Omental fat pad (tissue), 3 donors: ENCODE measurements at regions not wholly inside any gene's neighbourhood (a gene's known extent, or its start where the extent isn't known, plus 50 kb on each side); places are given as distances from the start of the nearest gene placed in this dataset.

ENCODE experiments used
- ATAC-seq: fragments of 150-250 bp; one replicate; pipeline ENCODE4 v1.9.1; 2016; ENCODE audit warnings: mild to moderate bottlenecking, moderate library complexity; ENCODE audit not compliant: low FRiP score
- DNase-seq: peaks from one replicate; pipeline ENCODE4 v3.0.0-alpha.2; 2019; ENCODE audit warnings: low spot score
- TF ChIP-seq, protein P1 (sequence below), 3 donors: fragments of 450-650 bp; IDR thresholded peaks; one replicate each; pipeline ENCODE4 v1.5.1; 2016 to 2017; ENCODE audit warnings: antibody characterized with exemption in 3 of 3, mild to moderate bottlenecking in 3 of 3, moderate library complexity in 2 of 3

GRCh38 chr3:167094632-167095031 is 285.5 kb downstream of the ZBBX start:
- TF ChIP-seq, protein P1, sequence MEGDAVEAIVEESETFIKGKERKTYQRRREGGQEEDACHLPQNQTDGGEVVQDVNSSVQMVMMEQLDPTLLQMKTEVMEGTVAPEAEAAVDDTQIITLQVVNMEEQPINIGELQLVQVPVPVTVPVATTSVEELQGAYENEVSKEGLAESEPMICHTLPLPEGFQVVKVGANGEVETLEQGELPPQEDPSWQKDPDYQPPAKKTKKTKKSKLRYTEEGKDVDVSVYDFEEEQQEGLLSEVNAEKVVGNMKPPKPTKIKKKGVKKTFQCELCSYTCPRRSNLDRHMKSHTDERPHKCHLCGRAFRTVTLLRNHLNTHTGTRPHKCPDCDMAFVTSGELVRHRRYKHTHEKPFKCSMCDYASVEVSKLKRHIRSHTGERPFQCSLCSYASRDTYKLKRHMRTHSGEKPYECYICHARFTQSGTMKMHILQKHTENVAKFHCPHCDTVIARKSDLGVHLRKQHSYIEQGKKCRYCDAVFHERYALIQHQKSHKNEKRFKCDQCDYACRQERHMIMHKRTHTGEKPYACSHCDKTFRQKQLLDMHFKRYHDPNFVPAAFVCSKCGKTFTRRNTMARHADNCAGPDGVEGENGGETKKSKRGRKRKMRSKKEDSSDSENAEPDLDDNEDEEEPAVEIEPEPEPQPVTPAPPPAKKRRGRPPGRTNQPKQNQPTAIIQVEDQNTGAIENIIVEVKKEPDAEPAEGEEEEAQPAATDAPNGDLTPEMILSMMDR (IDR thresholded peaks at IDR 0.05) = no peak
- DNase-seq (no peak), ATAC-seq (no peak)

DNA sequence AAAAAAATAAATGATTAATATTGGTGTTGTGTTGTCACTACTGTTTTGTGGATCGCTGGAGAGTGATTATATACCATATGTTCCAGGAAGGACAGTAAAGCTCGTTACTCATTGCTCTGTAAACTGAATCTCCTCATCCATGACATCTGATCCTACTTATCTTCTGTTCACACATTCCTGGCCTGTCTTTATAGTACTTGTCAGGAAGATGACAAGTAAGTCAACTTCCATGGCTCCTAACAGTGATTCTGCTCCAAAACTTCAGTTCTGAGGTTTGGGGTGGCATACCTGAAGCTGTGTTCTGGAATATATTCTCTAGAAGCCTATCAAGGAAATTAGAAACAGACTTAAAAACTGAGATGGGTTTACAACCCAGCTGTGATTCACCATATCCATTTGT is 288.9 kb downstream of the ZBBX start:
- TF ChIP-seq, protein P1 (IDR thresholded peaks at IDR 0.05) = no peak
- DNase-seq = no peak
- no peak for ATAC-seq

- ATAC-seq (no peak), DNase-seq (no peak)
- TF ChIP-seq, protein P1 (IDR thresholded peaks at IDR 0.05) = no peak
Observed at GRCh38 chr3:167084545-167084944, 295.6 kb downstream of the ZBBX start.

DNA sequence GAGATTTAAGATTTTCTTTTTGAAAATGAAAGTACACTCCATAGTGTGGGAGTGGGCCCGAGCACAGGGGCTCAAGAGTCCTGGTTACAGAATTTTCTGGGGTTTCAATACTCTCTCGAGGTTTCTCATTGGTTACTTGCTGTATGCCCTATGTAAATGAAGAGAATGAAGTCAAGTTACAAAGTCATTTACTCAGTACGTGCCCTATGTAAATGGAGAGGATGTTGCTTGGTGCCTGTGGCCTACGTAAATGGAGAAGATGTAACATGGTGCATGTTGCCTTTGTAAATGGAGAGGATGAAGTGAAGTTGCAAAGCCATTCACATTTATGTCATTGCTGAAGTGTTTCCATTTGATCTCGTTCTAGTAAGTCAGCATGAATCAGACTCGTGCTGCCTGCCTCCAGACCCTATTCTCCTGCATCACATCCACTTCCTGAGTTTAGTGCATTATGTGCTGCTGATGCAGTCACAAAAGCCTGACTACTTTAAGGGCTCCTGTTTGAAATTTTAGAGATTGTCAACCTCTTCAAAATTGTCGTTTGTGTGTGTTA is 302.0 kb downstream of the ZBBX start:
- DNase-seq (no peak), ATAC-seq (no peak)
- TF ChIP-seq, protein P1 (IDR thresholded peaks at IDR 0.05) = no peak

GRCh38 chr3:167067787-167068161 is 312.3 kb downstream of the ZBBX start:
- no peak for ATAC-seq
- no peak for DNase-seq
- TF ChIP-seq, protein P1 (IDR thresholded peaks at IDR 0.05) = no peak

- TF ChIP-seq, protein P1 (IDR thresholded peaks at IDR 0.05) = no peak
- DNase-seq (no peak), ATAC-seq (no peak)
Observed at GRCh38 chr3:167066977-167067786, 312.9 kb downstream of the ZBBX start.

GRCh38 chr3:167057581-167057980 is 322.5 kb downstream of the ZBBX start:
- no peak for DNase-seq
- no peak for ATAC-seq
- TF ChIP-seq, protein P1 (IDR thresholded peaks at IDR 0.05) = no peak
